GM19043 (cell line): ENCODE measurements at regions not wholly inside any gene's neighbourhood (a gene's known extent, or its start where the extent isn't known, plus 50 kb on each side); places are given as distances from the start of the nearest gene placed in this dataset.

Experiments
- ATAC-seq: cut with Tn5 transposase; IDR thresholded peaks from one replicate; pipeline ENCODE4 v1.9.1; 2021; ENCODE audit warnings: low read depth; ENCODE audit not compliant: unreplicated experiment

- ATAC-seq: no peak
These were observed 346.6 kb downstream of the PMP22 start for GRCh38 chr17:14918540-14918939.

GRCh38 chr17:14910916-14911315, 354.2 kb downstream of the PMP22 start:
- ATAC-seq: no peak

GRCh38 chr17:14904386-14904785, 360.7 kb downstream of the PMP22 start:
- no peak for ATAC-seq

- no peak for ATAC-seq
These were observed 361.3 kb downstream of the PMP22 start for GRCh38 chr17:14903854-14904253.

- no peak for ATAC-seq
These were observed 362.3 kb downstream of the PMP22 start for GRCh38 chr17:14902803-14903202.

- ATAC-seq: no peak
These were observed 362.8 kb downstream of the PMP22 start for GRCh38 chr17:14902297-14902696.

GRCh38 chr17:14901376-14901775, 363.8 kb downstream of the PMP22 start:
- ATAC-seq: no peak

- ATAC-seq: no peak
These were observed 378.9 kb downstream of the PMP22 start for GRCh38 chr17:14886200-14886739.

- no peak for ATAC-seq
These were observed 383.0 kb downstream of the PMP22 start for GRCh38 chr17:14882131-14882530.

- ATAC-seq: no peak
These were observed 389.3 kb downstream of the PMP22 start for GRCh38 chr17:14875557-14876412.

GRCh38 chr17:14873996-14874395, 391.1 kb downstream of the PMP22 start:
- ATAC-seq: no peak

GRCh38 chr17:14873540-14873939, 391.6 kb downstream of the PMP22 start:
- ATAC-seq: no peak

- ATAC-seq: no peak
These were observed 393.2 kb downstream of the PMP22 start for GRCh38 chr17:14871921-14872320.

- no peak for ATAC-seq
These were observed 398.9 kb downstream of the PMP22 start for GRCh38 chr17:14866266-14866665.

GRCh38 chr17:14864127-14864526, 401.0 kb downstream of the PMP22 start:
- no peak for ATAC-seq

- ATAC-seq: no peak
These were observed 405.6 kb downstream of the PMP22 start for GRCh38 chr17:14859542-14859941.

- ATAC-seq: no peak
These were observed 408.9 kb downstream of the PMP22 start for GRCh38 chr17:14856176-14856575.

- ATAC-seq: no peak
These were observed 410.4 kb downstream of the PMP22 start for GRCh38 chr17:14854691-14855090.

GRCh38 chr17:14845591-14846281, 419.4 kb downstream of the PMP22 start:
- ATAC-seq: no peak

- no peak for ATAC-seq
These were observed 421.9 kb downstream of the PMP22 start for GRCh38 chr17:14843086-14843795.

- ATAC-seq: no peak
These were observed 424.4 kb downstream of the PMP22 start for GRCh38 chr17:14840616-14841231.
